ENCODE measurements at regions not wholly inside any gene's neighbourhood (a gene's known extent, or its start where the extent isn't known, plus 50 kb on each side); places are given as distances from the start of the nearest gene placed in this dataset.

GRCh38 chr2:81542119-81542518, 1237.6 kb upstream of the LRRTM1 start:
- TF ChIP-seq Cebpa-rat (IDR thresholded peaks at IDR 0.05): no peak
- no peak overlapping the region for H3K27ac ChIP-seq
- no peak overlapping the region for H3K4me3 ChIP-seq
- no peak overlapping the region for H3K4me2 ChIP-seq
- H3K9ac ChIP-seq: no peak overlapping the region
- no peaks in the 10 kb centered on the region for H3K36me3 ChIP-seq
- H4K20me1 ChIP-seq: no peaks in the 10 kb centered on the region
- H3K9me3 ChIP-seq (replicated peaks in 1 of 11): no peaks in the 10 kb centered on the region
- H3K4me1 ChIP-seq: no peaks in the 10 kb centered on the region
- H3K27me3 ChIP-seq: no peaks in the 10 kb centered on the region

- Histone ChIP-seq H3K4me2 (no peak overlapping the region), H3K9ac (no peak overlapping the region), H3K4me3 (no peak overlapping the region), H4K20me1 (no peaks in the 10 kb centered on the region), H3K27me3 (no peaks in the 10 kb centered on the region), H3K36me3 (no peaks in the 10 kb centered on the region), H3K9me3 (replicated peaks in 1 of 11) (no peaks in the 10 kb centered on the region), H3K4me1 (0 out of 20 replicates have a peak, but pooled peaks cover 0 to under 1% (median 0%) of the 10 kb centered on the region in 10 experiments), H3K27ac (no peak overlapping the region)
- TF ChIP-seq Cebpa-rat (IDR thresholded peaks at IDR 0.05): no peak
Observed at GRCh38 chr2:81529944-81530343, 1225.4 kb upstream of the LRRTM1 start.

GRCh38 chr2:81528852-81529480, 1224.4 kb upstream of the LRRTM1 start:
- no peaks in the 10 kb centered on the region for H3K9me3 ChIP-seq (replicated peaks in 1 of 11)
- no peak for TF ChIP-seq Cebpa-rat (IDR thresholded peaks at IDR 0.05)
- H3K9ac ChIP-seq: no peak overlapping the region
- H3K27me3 ChIP-seq: no peaks in the 10 kb centered on the region
- no peak overlapping the region for H3K27ac ChIP-seq
- H3K4me1 ChIP-seq: peaks cover 0 to 6% (median 0%) of the 10 kb centered on the region in 10 experiments; a peak in 2 of 20 replicates
- no peaks in the 10 kb centered on the region for H3K36me3 ChIP-seq
- no peak overlapping the region for H3K4me2 ChIP-seq
- H3K4me3 ChIP-seq: no peak overlapping the region
- H4K20me1 ChIP-seq: no peaks in the 10 kb centered on the region

GRCh38 chr2:81523344-81523743, 1218.8 kb upstream of the LRRTM1 start:
- H3K4me1 ChIP-seq: peaks cover 0 to 6% (median 0%) of the 10 kb centered on the region in 10 experiments; a peak in 2 of 20 replicates
- H3K9ac ChIP-seq: no peak overlapping the region
- no peak for TF ChIP-seq Cebpa-rat (IDR thresholded peaks at IDR 0.05)
- no peaks in the 10 kb centered on the region for H3K9me3 ChIP-seq (replicated peaks in 1 of 11)
- no peaks in the 10 kb centered on the region for H3K27me3 ChIP-seq
- no peak overlapping the region for H3K27ac ChIP-seq
- H3K4me2 ChIP-seq: no peak overlapping the region
- no peak overlapping the region for H3K4me3 ChIP-seq
- no peaks in the 10 kb centered on the region for H4K20me1 ChIP-seq
- no peaks in the 10 kb centered on the region for H3K36me3 ChIP-seq

GRCh38 chr2:81513328-81513727, 1208.8 kb upstream of the LRRTM1 start:
- no peak overlapping the region for H3K27ac ChIP-seq
- H3K4me3 ChIP-seq: no peak overlapping the region
- H3K4me2 ChIP-seq: no peak overlapping the region
- H3K27me3 ChIP-seq: no peaks in the 10 kb centered on the region
- no peak overlapping the region for H3K9ac ChIP-seq
- TF ChIP-seq Cebpa-rat (IDR thresholded peaks at IDR 0.05): peak in 4 of 11 experiments; percentile 38 to 60 (median 47); a peak in 4 of 22 replicates
- no peaks in the 10 kb centered on the region for H3K4me1 ChIP-seq
- H3K9me3 ChIP-seq (replicated peaks in 1 of 11): no peaks in the 10 kb centered on the region
- no peaks in the 10 kb centered on the region for H3K36me3 ChIP-seq
- H4K20me1 ChIP-seq: no peaks in the 10 kb centered on the region

DNA sequence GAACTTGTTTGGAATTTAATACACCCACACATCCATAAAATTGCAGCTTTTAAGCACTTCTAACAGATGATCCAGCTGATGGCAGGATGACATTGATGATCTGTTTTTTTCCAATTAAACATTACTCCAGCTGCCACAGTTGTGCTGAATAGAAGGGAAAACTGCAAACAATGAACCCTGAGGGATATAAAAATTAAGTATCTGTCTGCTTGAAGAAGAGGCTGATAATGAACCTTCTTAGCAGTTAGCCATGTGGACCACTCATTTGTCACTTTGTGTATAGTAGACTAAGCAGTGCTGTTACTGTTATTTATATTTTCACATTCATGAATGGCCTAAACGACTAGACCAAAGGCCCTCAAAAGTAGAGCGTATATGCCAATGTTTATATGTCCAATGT, 1201.0 kb upstream of the LRRTM1 start:
- H3K9ac ChIP-seq: no peak overlapping the region
- no peak overlapping the region for H3K27ac ChIP-seq
- H3K27me3 ChIP-seq: no peaks in the 10 kb centered on the region
- no peaks in the 10 kb centered on the region for H3K4me1 ChIP-seq
- H3K36me3 ChIP-seq: no peaks in the 10 kb centered on the region
- no peak overlapping the region for H3K4me2 ChIP-seq
- TF ChIP-seq Cebpa-rat (IDR thresholded peaks at IDR 0.05): no peak
- H4K20me1 ChIP-seq: no peaks in the 10 kb centered on the region
- no peaks in the 10 kb centered on the region for H3K9me3 ChIP-seq (replicated peaks in 1 of 11)
- no peak overlapping the region for H3K4me3 ChIP-seq

- Histone ChIP-seq H3K9me3 (replicated peaks in 1 of 11) (no peaks in the 10 kb centered on the region), H3K36me3 (no peaks in the 10 kb centered on the region), H3K4me3 (no peak overlapping the region), H3K9ac (no peak overlapping the region), H4K20me1 (no peaks in the 10 kb centered on the region), H3K27ac (no peak overlapping the region), H3K4me2 (no peak overlapping the region), H3K27me3 (no peaks in the 10 kb centered on the region), H3K4me1 (no peaks in the 10 kb centered on the region)
- TF ChIP-seq Cebpa-rat (IDR thresholded peaks at IDR 0.05): no peak
Observed at GRCh38 chr2:81495556-81495955, 1191.0 kb upstream of the LRRTM1 start.

- peaks cover 0 to 11% (median 0%) of the 10 kb centered on the region in 11 experiments; a peak in 2 of 22 replicates for H3K9me3 ChIP-seq (replicated peaks in 1 of 11)
- no peak for TF ChIP-seq Cebpa-rat (IDR thresholded peaks at IDR 0.05)
- no peaks in the 10 kb centered on the region for H3K27me3 ChIP-seq
- no peaks in the 10 kb centered on the region for H4K20me1 ChIP-seq
- no peaks in the 10 kb centered on the region for H3K4me1 ChIP-seq
- H3K4me2 ChIP-seq: no peak overlapping the region
- H3K4me3 ChIP-seq: no peak overlapping the region
- H3K27ac ChIP-seq: no peak overlapping the region
- no peak overlapping the region for H3K9ac ChIP-seq
- H3K36me3 ChIP-seq: no peaks in the 10 kb centered on the region
Observed at GRCh38 chr2:81483254-81483653, 1178.7 kb upstream of the LRRTM1 start.

DNA sequence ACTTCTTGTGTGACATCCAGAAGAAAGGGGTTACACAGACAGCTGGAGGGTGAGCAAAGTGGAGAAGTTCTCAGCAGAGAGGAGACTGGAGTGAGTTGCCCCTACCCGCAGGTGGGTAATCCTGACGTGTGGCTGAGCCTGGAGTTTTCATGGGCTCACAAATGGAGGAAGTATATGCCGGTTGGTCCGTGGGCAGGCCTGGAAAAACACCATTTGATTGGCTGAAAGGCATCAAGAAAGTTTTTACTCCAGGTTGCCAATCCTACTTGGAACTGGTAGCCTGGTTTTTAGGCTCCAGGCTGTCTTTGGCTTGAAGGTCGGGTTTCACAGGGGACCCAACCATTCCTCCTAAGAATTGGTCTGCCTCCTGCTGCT, 1177.4 kb upstream of the LRRTM1 start:
- Histone ChIP-seq H3K4me3 (no peak overlapping the region), H3K27me3 (no peaks in the 10 kb centered on the region), H3K9me3 (replicated peaks in 1 of 11) (peaks cover 0 to 11% (median 0%) of the 10 kb centered on the region in 11 experiments; a peak in 2 of 22 replicates), H3K9ac (no peak overlapping the region), H4K20me1 (no peaks in the 10 kb centered on the region), H3K4me2 (no peak overlapping the region), H3K27ac (no peak overlapping the region), H3K4me1 (no peaks in the 10 kb centered on the region), H3K36me3 (no peaks in the 10 kb centered on the region)
- no peak for TF ChIP-seq Cebpa-rat (IDR thresholded peaks at IDR 0.05)

- no peak overlapping the region for H3K9ac ChIP-seq
- no peaks in the 10 kb centered on the region for H3K4me1 ChIP-seq
- no peak for TF ChIP-seq Cebpa-rat (IDR thresholded peaks at IDR 0.05)
- peaks cover 0 to 11% (median 0%) of the 10 kb centered on the region in 11 experiments; a peak in 2 of 22 replicates for H3K9me3 ChIP-seq (replicated peaks in 1 of 11)
- H3K4me2 ChIP-seq: no peak overlapping the region
- no peaks in the 10 kb centered on the region for H3K36me3 ChIP-seq
- H3K27me3 ChIP-seq: no peaks in the 10 kb centered on the region
- no peak overlapping the region for H3K27ac ChIP-seq
- H4K20me1 ChIP-seq: no peaks in the 10 kb centered on the region
- H3K4me3 ChIP-seq: no peak overlapping the region
Observed at GRCh38 chr2:81481242-81481993, 1176.9 kb upstream of the LRRTM1 start.
